ENCODE measurements at regions not wholly inside any gene's neighbourhood (a gene's known extent, or its start where the extent isn't known, plus 50 kb on each side); places are given as distances from the start of the nearest gene placed in this dataset.

DNA sequence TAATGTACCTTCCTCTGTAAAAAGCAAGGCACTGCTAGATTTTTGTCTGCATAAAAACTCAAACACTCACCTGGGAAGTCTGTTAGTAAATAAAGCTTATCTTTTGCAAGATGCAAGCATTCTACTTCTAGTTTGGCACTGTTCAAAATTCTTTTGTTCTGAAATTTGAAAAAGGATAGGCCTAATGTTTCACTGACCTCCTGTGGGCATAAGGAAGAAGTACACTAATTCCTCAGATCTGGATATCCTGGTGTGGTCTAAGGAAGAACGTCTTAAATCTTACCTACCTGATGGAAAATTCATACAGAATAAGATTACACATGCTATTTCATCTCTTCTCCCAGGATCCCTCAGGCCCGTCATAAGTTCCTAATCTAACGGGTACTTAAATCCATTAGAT lies 93.5 kb upstream of the CAMK1G start:
- peaks cover 2% of the 10 kb centered on the region for H3K36me3 Mint-ChIP-seq (ENCODE audit: insufficient read depth, unreplicated experiment)
- no TSS peak for BruUV-seq (replicated peaks)
- ChIA-PET POLR2A (no interaction called here), CTCF (interaction anchor here (0.9 to 1.7 kb wide), 4 partner anchors 57 to 282 kb away, joined by 5 to 9 read pairs (median 6); no protein-coding TSS in a partner anchor)
- H3K4me1 Mint-ChIP-seq (ENCODE audit: low read depth, unreplicated experiment): no peaks in the 10 kb centered on the region
- Histone ChIP-seq H3K27me3 (replicated peaks; ENCODE audit: control insufficient read depth, insufficient read depth, low read length) (no peaks in the 10 kb centered on the region), H3K4me1 (no peaks in the 10 kb centered on the region), H3K9me3 (no peaks in the 10 kb centered on the region), H3K36me3 (ENCODE audit: control insufficient read depth, insufficient read depth, low read length) (no peaks in the 10 kb centered on the region), H3K4me3 (ENCODE audit: low read depth, low read length) (no peak overlapping the region)
- peaks cover 8% of the 10 kb centered on the region for H3K9me3 Mint-ChIP-seq (ENCODE audit: unreplicated experiment)
- DNase-seq: no peak
- TF ChIP-seq, protein P1, sequence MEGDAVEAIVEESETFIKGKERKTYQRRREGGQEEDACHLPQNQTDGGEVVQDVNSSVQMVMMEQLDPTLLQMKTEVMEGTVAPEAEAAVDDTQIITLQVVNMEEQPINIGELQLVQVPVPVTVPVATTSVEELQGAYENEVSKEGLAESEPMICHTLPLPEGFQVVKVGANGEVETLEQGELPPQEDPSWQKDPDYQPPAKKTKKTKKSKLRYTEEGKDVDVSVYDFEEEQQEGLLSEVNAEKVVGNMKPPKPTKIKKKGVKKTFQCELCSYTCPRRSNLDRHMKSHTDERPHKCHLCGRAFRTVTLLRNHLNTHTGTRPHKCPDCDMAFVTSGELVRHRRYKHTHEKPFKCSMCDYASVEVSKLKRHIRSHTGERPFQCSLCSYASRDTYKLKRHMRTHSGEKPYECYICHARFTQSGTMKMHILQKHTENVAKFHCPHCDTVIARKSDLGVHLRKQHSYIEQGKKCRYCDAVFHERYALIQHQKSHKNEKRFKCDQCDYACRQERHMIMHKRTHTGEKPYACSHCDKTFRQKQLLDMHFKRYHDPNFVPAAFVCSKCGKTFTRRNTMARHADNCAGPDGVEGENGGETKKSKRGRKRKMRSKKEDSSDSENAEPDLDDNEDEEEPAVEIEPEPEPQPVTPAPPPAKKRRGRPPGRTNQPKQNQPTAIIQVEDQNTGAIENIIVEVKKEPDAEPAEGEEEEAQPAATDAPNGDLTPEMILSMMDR (IDR thresholded peaks at IDR 0.05; ENCODE audit: insufficient read depth in 1 of 2, low read depth in 1 of 2, low read length in 1 of 2, severe bottlenecking in 1 of 2, unreplicated experiment in 1 of 2): peak; percentile 46 to 60
- no peak overlapping the region for H3K4me3 Mint-ChIP-seq (ENCODE audit: unreplicated experiment)
- no peak overlapping the region for H3K27ac Mint-ChIP-seq (ENCODE audit: unreplicated experiment)
- intact Hi-C loops (cut with micrococcal nuclease; ENCODE audit: unreplicated experiment): loop anchor here (1.0 to 10.0 kb wide), 5 partner anchors 76 to 288 kb away; no protein-coding TSS in a partner anchor
- H3K27me3 Mint-ChIP-seq (ENCODE audit: insufficient read depth, unreplicated experiment): peaks cover 6% of the 10 kb centered on the region

- Histone ChIP-seq H3K27me3 (replicated peaks; ENCODE audit: control insufficient read depth, insufficient read depth, low read length) (no peaks in the 10 kb centered on the region), H3K9me3 (0 out of 2 replicates have a peak, but pooled peaks cover 3% of the 10 kb centered on the region), H3K36me3 (ENCODE audit: control insufficient read depth, insufficient read depth, low read length) (no peaks in the 10 kb centered on the region), H3K4me3 (ENCODE audit: low read depth, low read length) (no peak overlapping the region), H3K4me1 (no peaks in the 10 kb centered on the region)
- H3K36me3 Mint-ChIP-seq (ENCODE audit: insufficient read depth, unreplicated experiment): no peaks in the 10 kb centered on the region
- peaks cover 13% of the 10 kb centered on the region for H3K9me3 Mint-ChIP-seq (ENCODE audit: unreplicated experiment)
- no TSS peak for BruUV-seq (replicated peaks)
- CTCF ChIA-PET: no interaction called here
- TF ChIP-seq, protein P1 (IDR thresholded peaks at IDR 0.05; ENCODE audit: insufficient read depth in 1 of 2, low read depth in 1 of 2, low read length in 1 of 2, severe bottlenecking in 1 of 2, unreplicated experiment in 1 of 2): no peak
- POLR2A ChIA-PET: no interaction called here
- no peak overlapping the region for H3K4me3 Mint-ChIP-seq (ENCODE audit: unreplicated experiment)
- no peaks in the 10 kb centered on the region for H3K4me1 Mint-ChIP-seq (ENCODE audit: low read depth, unreplicated experiment)
- DNase-seq: no peak
- H3K27ac Mint-ChIP-seq (ENCODE audit: unreplicated experiment): no peak overlapping the region
- intact Hi-C loops (cut with micrococcal nuclease; ENCODE audit: unreplicated experiment): loop anchor here (10.0 kb wide), 1 partner anchor 136 kb away; no protein-coding TSS in a partner anchor
- H3K27me3 Mint-ChIP-seq (ENCODE audit: insufficient read depth, unreplicated experiment): peaks cover 6% of the 10 kb centered on the region
Observed at GRCh38 chr1:209491031-209491430, 92.5 kb upstream of the CAMK1G start.

GRCh38 chr1:209491496-209491895 lies 92.0 kb upstream of the CAMK1G start:
- no peaks in the 10 kb centered on the region for H3K36me3 ChIP-seq (ENCODE audit: control insufficient read depth, insufficient read depth, low read length)
- Mint-ChIP-seq H3K27ac (ENCODE audit: unreplicated experiment) (no peak overlapping the region), H3K9me3 (ENCODE audit: unreplicated experiment) (peaks cover 15% of the 10 kb centered on the region), H3K27me3 (ENCODE audit: insufficient read depth, unreplicated experiment) (peaks cover 6% of the 10 kb centered on the region), H3K4me1 (ENCODE audit: low read depth, unreplicated experiment) (no peaks in the 10 kb centered on the region), H3K4me3 (ENCODE audit: unreplicated experiment) (no peak overlapping the region), H3K36me3 (ENCODE audit: insufficient read depth, unreplicated experiment) (no peaks in the 10 kb centered on the region)
- no TSS peak for BruUV-seq (replicated peaks)
- TF ChIP-seq, protein P1 (IDR thresholded peaks at IDR 0.05; ENCODE audit: insufficient read depth in 1 of 2, low read depth in 1 of 2, low read length in 1 of 2, severe bottlenecking in 1 of 2, unreplicated experiment in 1 of 2): no peak
- no peak for DNase-seq
- no peaks in the 10 kb centered on the region for H3K27me3 ChIP-seq (replicated peaks; ENCODE audit: control insufficient read depth, insufficient read depth, low read length)
- CTCF ChIA-PET: no interaction called here
- no peak overlapping the region for H3K4me3 ChIP-seq (ENCODE audit: low read depth, low read length)
- 0 out of 2 replicates have a peak, but pooled peaks cover 3% of the 10 kb centered on the region for H3K9me3 ChIP-seq
- no peaks in the 10 kb centered on the region for H3K4me1 ChIP-seq
- intact Hi-C loops (cut with micrococcal nuclease; ENCODE audit: unreplicated experiment): loop anchor here (10.0 kb wide), 1 partner anchor 137 kb away; no protein-coding TSS in a partner anchor
- POLR2A ChIA-PET: no interaction called here

Measured in Caco-2 (cell line).